Transverse colon (tissue), 4 donors: ENCODE measurements at regions not wholly inside any gene's neighbourhood (a gene's known extent, or its start where the extent isn't known, plus 50 kb on each side); places are given as distances from the start of the nearest gene placed in this dataset.

Source experiments
- DNase-seq: peaks from one replicate; pipeline ENCODE4 v3.0.0-alpha.2; 2019
- H3K27ac ChIP-seq, 4 donors: fragments of 200-600 bp; sonication (generic); 2 replicates each; pipeline ENCODE4 v1.5.1; 2016 to 2018; ENCODE audit warnings: inconsistent platforms in 4 of 4
- H3K27me3 ChIP-seq: fragments of 200-600 bp; sonication (generic); 2 replicates; pipeline ENCODE4 v1.5.1; 2017; ENCODE audit warnings: inconsistent platforms
- H3K36me3 ChIP-seq, 4 donors: fragments of 200-600 bp; sonication (generic); 2 replicates each; pipeline ENCODE4 v1.5.1; 2017 to 2019; ENCODE audit warnings: inconsistent platforms in 4 of 4
- H3K4me1 ChIP-seq, 4 donors: fragments of 200-600 bp; sonication (generic); 2 replicates each; pipeline ENCODE4 v1.5.1; 2017 to 2020; ENCODE audit warnings: inconsistent platforms in 4 of 4
- H3K4me3 ChIP-seq, 4 donors: fragments of 200-600 bp; sonication (generic); 1 replicate in 1 of 4; 2 replicates in 3 of 4; pipeline versions ENCODE4 v1.5.1 to v1.6.1; 2017 to 2019; ENCODE audit warnings: inconsistent platforms in 4 of 4
- H3K9me3 ChIP-seq, 2 donors: fragments of 200-600 bp; sonication (generic); 2 replicates each; pipeline ENCODE4 v1.5.1; 2017 to 2019; ENCODE audit warnings: inconsistent platforms in 2 of 2
- EP300 ChIP-seq: sonication (generic); formaldehyde crosslinking; IDR thresholded peaks from one replicate; pipeline ENCODE4 v1.6.1; 2017; ENCODE audit warnings: antibody characterized with exemption, low read depth
- POLR2A ChIP-seq: fragments of 450-650 bp; IDR thresholded peaks from one replicate; pipeline ENCODE4 v1.6.1; 2016; ENCODE audit warnings: antibody characterized with exemption, mild to moderate bottlenecking, moderate library complexity
- POLR2AphosphoS5 ChIP-seq, 3 donors: sonication (generic); formaldehyde crosslinking; IDR thresholded peaks; one replicate each; pipeline ENCODE4 v1.6.1; 2016; ENCODE audit warnings: antibody characterized with exemption in 3 of 3
- WGBS, 2 donors: methylation state at CpG; one replicate each; pipeline ENCODE4 v1.1.5; 2018; ENCODE audit warnings: low coverage in 1 of 2; 5-methylcytosine and 5-hydroxymethylcytosine counted together
- in situ Hi-C, 4 donors: fragments of 200-750 bp; cut with MboI; loops; one replicate each; pipeline versions ENCODE4 v1.15.0 to v1.15.1; 2017; ENCODE audit warnings: low sequenced_read_pairs in 3 of 4, low pct_ligation_motif_present in 1 of 4, low pct_unique_long_range_greater_than_20kb in 1 of 4
- intact Hi-C: fragments of 100-400 bp; cut with DNase I; formaldehyde crosslinking; loops from one replicate; pipeline ENCODE4 v1.15.1; 2023; ENCODE audit warnings: low total_unique reads
- TF ChIP-seq, protein P1 (sequence below), 5 experiments: fragments of 200-600 bp in 3 of 5; fragments of 450-650 bp in 2 of 5; sonication (generic) in 3 of 5; IDR thresholded peaks; 1 replicate in 2 of 5; 2 replicates in 3 of 5; pipeline ENCODE4 v1.5.1; 2016 to 2017; ENCODE audit warnings: antibody characterized with exemption in 5 of 5, inconsistent platforms in 3 of 5, mild to moderate bottlenecking in 2 of 5, moderate library complexity in 1 of 5

DNA sequence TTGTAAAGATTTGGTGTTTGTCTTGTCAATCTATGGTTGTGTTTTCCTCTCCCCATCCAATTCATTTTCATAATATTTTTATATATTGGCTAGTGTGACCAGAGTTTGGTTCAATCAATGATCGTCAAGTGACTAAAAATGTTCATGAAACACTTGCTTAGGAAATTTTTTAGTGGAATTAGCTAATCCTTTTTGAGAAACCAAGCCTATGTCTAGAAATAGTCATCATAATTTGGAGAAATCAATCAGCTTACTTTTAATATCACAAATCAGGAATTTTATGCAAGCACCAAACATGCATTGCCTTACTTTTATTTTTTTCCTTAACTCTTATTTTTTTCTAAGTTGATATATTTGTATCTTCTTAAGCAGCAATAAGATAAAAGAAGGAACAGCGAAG lies 403.1 kb upstream of the TBL1XR1 start:
- Histone ChIP-seq H3K27me3 (no peaks in the 10 kb centered on the region), H3K4me1 (peaks cover 20 to 63% (median 32%) of the 10 kb centered on the region in 4 donors), H3K27ac (no peak overlapping the region), H3K4me3 (no peak overlapping the region), H3K36me3 (no peaks in the 10 kb centered on the region), H3K9me3 (no peaks in the 10 kb centered on the region)
- no peak for TF ChIP-seq EP300
- TF ChIP-seq POLR2A = no peak
- TF ChIP-seq, protein P1, sequence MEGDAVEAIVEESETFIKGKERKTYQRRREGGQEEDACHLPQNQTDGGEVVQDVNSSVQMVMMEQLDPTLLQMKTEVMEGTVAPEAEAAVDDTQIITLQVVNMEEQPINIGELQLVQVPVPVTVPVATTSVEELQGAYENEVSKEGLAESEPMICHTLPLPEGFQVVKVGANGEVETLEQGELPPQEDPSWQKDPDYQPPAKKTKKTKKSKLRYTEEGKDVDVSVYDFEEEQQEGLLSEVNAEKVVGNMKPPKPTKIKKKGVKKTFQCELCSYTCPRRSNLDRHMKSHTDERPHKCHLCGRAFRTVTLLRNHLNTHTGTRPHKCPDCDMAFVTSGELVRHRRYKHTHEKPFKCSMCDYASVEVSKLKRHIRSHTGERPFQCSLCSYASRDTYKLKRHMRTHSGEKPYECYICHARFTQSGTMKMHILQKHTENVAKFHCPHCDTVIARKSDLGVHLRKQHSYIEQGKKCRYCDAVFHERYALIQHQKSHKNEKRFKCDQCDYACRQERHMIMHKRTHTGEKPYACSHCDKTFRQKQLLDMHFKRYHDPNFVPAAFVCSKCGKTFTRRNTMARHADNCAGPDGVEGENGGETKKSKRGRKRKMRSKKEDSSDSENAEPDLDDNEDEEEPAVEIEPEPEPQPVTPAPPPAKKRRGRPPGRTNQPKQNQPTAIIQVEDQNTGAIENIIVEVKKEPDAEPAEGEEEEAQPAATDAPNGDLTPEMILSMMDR (IDR thresholded peaks at IDR 0.05) = no peak
- TF ChIP-seq POLR2AphosphoS5 (IDR thresholded peaks at IDR 0.05) = no peak
- intact Hi-C loops = no loop called here
- no peak for DNase-seq
- WGBS, 2 donors = 91 to 100% methylated on average over 2 of the region's 2 CpGs
- in situ Hi-C loops = no loop called here

DNA sequence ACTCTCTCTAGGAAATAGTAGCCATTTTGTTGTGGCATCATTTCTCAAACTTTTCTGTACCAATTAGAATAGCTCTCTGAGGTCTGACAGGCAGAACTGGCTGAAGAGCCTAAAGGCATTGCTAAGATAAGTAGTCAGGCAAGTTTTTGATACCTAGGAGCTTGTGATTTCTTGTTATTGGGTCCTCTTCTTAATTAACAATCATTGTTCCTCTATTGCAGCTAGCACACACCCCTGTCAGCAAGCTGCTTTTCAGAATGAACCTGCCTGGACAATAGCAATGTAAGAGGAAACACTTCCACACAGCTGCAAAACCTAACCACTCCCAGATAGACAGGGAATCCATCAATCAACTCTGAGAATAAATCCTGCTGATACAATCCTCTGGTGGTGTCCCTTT lies 403.9 kb upstream of the TBL1XR1 start:
- DNase-seq = no peak
- peaks cover 20 to 59% (median 31%) of the 10 kb centered on the region in 4 donors for H3K4me1 ChIP-seq
- TF ChIP-seq EP300 (no peak), POLR2A (no peak), POLR2AphosphoS5 (IDR thresholded peaks at IDR 0.05) (no peak)
- TF ChIP-seq, protein P1 (IDR thresholded peaks at IDR 0.05) = no peak
- H3K27me3 ChIP-seq = no peaks in the 10 kb centered on the region
- intact Hi-C loops (no loop called here), in situ Hi-C loops (no loop called here)
- no peak overlapping the region for H3K4me3 ChIP-seq
- H3K36me3 ChIP-seq = no peaks in the 10 kb centered on the region
- no peaks in the 10 kb centered on the region for H3K9me3 ChIP-seq
- H3K27ac ChIP-seq = no peak overlapping the region

DNA sequence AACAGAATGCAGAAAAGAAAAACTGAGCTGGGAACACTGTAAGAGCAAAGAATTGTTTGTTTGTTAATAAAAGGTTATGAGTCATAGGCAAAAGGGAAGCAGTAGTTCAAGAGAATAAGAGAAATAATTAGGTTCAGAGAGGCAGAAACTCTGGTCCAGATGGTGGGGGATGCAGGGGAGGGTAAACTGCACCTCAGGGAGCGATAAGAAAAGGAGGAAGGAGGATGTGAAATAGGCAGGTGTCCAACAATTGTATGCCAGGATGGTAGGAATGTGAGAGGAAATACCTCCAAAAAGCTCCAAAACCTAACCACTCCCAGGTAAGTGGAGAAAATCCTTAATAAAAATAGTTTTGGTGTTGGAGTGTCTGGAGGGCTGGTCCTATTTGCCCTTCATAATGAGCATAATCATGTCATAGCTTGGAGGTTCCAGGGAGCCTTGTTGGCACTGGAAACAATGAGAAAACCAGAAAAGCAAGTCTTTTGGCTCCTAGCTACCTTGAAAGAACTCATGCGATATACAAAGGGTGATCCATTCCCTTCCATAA lies 405.4 kb upstream of the TBL1XR1 start:
- Histone ChIP-seq H3K9me3 (no peaks in the 10 kb centered on the region), H3K27ac (peak overlapping the region; percentile 3 to 20 (median 8)), H3K4me3 (no peak overlapping the region), H3K27me3 (no peaks in the 10 kb centered on the region), H3K4me1 (peaks cover 13 to 43% (median 22%) of the 10 kb centered on the region in 4 donors), H3K36me3 (no peaks in the 10 kb centered on the region)
- WGBS, 2 donors = 47 to 52% methylated on average over 2 of the region's 2 CpGs
- intact Hi-C loops = no loop called here
- no peak for DNase-seq
- in situ Hi-C loops = no loop called here
- TF ChIP-seq EP300 (no peak), POLR2A (no peak), POLR2AphosphoS5 (IDR thresholded peaks at IDR 0.05) (no peak)
- TF ChIP-seq, protein P1 (IDR thresholded peaks at IDR 0.05) = no peak

DNA sequence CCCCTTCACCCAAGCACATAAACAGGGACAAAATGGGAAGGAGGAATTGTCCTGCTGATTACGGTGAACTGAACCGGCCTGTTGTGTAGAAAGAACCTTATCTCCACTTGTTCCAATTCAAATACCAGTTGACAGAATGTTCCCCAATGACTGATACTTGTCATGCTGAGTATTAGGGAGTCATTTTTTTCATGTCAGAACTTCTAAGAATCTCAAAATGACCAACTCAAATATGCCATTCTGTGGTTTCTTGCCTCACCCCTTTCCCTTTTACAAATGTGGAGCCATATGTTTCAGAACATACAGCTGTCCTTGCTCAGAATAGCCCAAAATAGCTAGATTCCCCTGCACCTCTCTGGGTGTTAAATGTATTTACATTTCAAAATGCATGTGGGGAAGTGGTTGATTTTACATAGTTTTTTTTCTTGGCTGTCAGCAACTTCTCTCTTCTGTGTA lies 405.9 kb upstream of the TBL1XR1 start:
- TF ChIP-seq POLR2AphosphoS5 (IDR thresholded peaks at IDR 0.05) (no peak), POLR2A (no peak), EP300 (no peak)
- H3K9me3 ChIP-seq = no peaks in the 10 kb centered on the region
- H3K4me3 ChIP-seq = no peak overlapping the region
- peak overlapping the region; percentile 3 to 20 (median 10) for H3K27ac ChIP-seq
- in situ Hi-C loops = no loop called here
- peaks cover 9 to 38% (median 17%) of the 10 kb centered on the region in 4 donors for H3K4me1 ChIP-seq
- DNase-seq = no peak
- no peaks in the 10 kb centered on the region for H3K27me3 ChIP-seq
- 32 to 54% methylated on average over 2 of the region's 2 CpGs for WGBS, 2 donors
- H3K36me3 ChIP-seq = no peaks in the 10 kb centered on the region
- intact Hi-C loops = no loop called here

DNA sequence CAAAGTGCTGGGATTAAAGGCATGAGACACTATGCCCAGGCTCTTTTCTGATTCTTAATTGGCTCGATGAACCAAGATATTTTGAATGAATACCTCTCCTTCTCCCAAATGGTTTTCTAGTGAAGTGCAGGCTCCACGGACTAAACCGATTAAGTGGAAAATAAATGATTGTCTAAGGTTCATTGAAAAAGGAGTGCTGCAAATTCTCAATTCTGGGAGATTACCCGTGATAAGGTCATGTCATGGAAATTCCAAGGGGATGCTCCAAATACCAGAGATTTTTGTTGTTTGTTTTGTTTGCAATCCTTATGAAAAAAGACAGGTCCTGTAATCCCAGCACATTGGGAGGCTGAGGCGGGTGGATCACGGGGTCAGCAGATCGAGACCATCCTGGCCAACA lies 406.9 kb upstream of the TBL1XR1 start:
- no peak overlapping the region for H3K27ac ChIP-seq
- no peak overlapping the region for H3K4me3 ChIP-seq
- H3K36me3 ChIP-seq = no peaks in the 10 kb centered on the region
- 93 to 95% methylated on average over 4 to 7 of the region's 7 CpGs for WGBS, 2 donors
- TF ChIP-seq POLR2AphosphoS5 (IDR thresholded peaks at IDR 0.05) (no peak), POLR2A (no peak)
- in situ Hi-C loops (no loop called here), intact Hi-C loops (no loop called here)
- no peak for DNase-seq
- H3K9me3 ChIP-seq = no peaks in the 10 kb centered on the region
- H3K27me3 ChIP-seq = no peaks in the 10 kb centered on the region
- H3K4me1 ChIP-seq = peaks cover 3 to 28% (median 11%) of the 10 kb centered on the region in 4 donors
